ENCODE measurements at regions not wholly inside any gene's neighbourhood (a gene's known extent, or its start where the extent isn't known, plus 50 kb on each side); places are given as distances from the start of the nearest gene placed in this dataset.

GRCh38 chr5:2251751-2252150 lies 369.0 kb upstream of the IRX4 start:
- FAIRE-seq (no peak), DNase-seq (ENCODE audit: low spot score) (no peak)

GRCh38 chr5:2251298-2251697 lies 368.6 kb upstream of the IRX4 start:
- no peak for DNase-seq (ENCODE audit: low spot score)
- FAIRE-seq, result no peak

- no peak for FAIRE-seq
- no peak for DNase-seq (ENCODE audit: low spot score)
Observed at GRCh38 chr5:2250365-2250950, 367.7 kb upstream of the IRX4 start.

- FAIRE-seq (no peak), DNase-seq (ENCODE audit: low spot score) (no peak)
Observed at GRCh38 chr5:2249442-2249841, 366.7 kb upstream of the IRX4 start.

GRCh38 chr5:2249026-2249425 lies 366.3 kb upstream of the IRX4 start:
- no peak for FAIRE-seq

GRCh38 chr5:2242539-2242938 lies 359.8 kb upstream of the IRX4 start:
- DNase-seq (ENCODE audit: low spot score) (no peak), FAIRE-seq (no peak)

More at GRCh38 chr5:2249026-2249425, 366.3 kb upstream of the IRX4 start:
- DNase-seq (ENCODE audit: low spot score), result no peak

GRCh38 chr5:2241842-2242241 lies 359.1 kb upstream of the IRX4 start:
- DNase-seq (ENCODE audit: low spot score) (no peak), FAIRE-seq (no peak)

GRCh38 chr5:2240118-2240904 lies 357.6 kb upstream of the IRX4 start:
- DNase-seq (ENCODE audit: low spot score), result no peak
- no peak for FAIRE-seq

- FAIRE-seq (no peak), DNase-seq (ENCODE audit: low spot score) (no peak)
Observed at GRCh38 chr5:2239201-2239910, 356.6 kb upstream of the IRX4 start.

GRCh38 chr5:2238732-2239131 lies 356.0 kb upstream of the IRX4 start:
- FAIRE-seq, result no peak
- DNase-seq (ENCODE audit: low spot score), result no peak

GRCh38 chr5:2227433-2227832 lies 344.7 kb upstream of the IRX4 start:
- DNase-seq (ENCODE audit: low spot score) (no peak), FAIRE-seq (no peak)

GRCh38 chr5:2224689-2225088 lies 342.0 kb upstream of the IRX4 start:
- DNase-seq (ENCODE audit: low spot score) (no peak), FAIRE-seq (no peak)

- no peak for DNase-seq (ENCODE audit: low spot score)
- no peak for FAIRE-seq
Observed at GRCh38 chr5:2223303-2223702, 340.6 kb upstream of the IRX4 start.

GRCh38 chr5:2222246-2222992 lies 339.7 kb upstream of the IRX4 start:
- no peak for DNase-seq (ENCODE audit: low spot score)
- no peak for FAIRE-seq

GRCh38 chr5:2221450-2221849 lies 338.7 kb upstream of the IRX4 start:
- FAIRE-seq (no peak), DNase-seq (ENCODE audit: low spot score) (no peak)

GRCh38 chr5:2220741-2221140 lies 338.0 kb upstream of the IRX4 start:
- no peak for FAIRE-seq
- no peak for DNase-seq (ENCODE audit: low spot score)

- DNase-seq (ENCODE audit: low spot score), result no peak
- FAIRE-seq, result no peak
Observed at GRCh38 chr5:2219149-2219776, 336.5 kb upstream of the IRX4 start.

- FAIRE-seq, result no peak
Observed at GRCh38 chr5:2217219-2217618, 334.5 kb upstream of the IRX4 start.

GRCh38 chr5:2214910-2215590 lies 332.3 kb upstream of the IRX4 start:
- FAIRE-seq (no peak), DNase-seq (ENCODE audit: low spot score) (no peak)

More at GRCh38 chr5:2217219-2217618, 334.5 kb upstream of the IRX4 start:
- no peak for DNase-seq (ENCODE audit: low spot score)

- FAIRE-seq (no peak), DNase-seq (ENCODE audit: low spot score) (no peak)
Observed at GRCh38 chr5:2213121-2213730, 330.5 kb upstream of the IRX4 start.

All from RCC 7860 (cell line).